ENCODE measurements at regions not wholly inside any gene's neighbourhood (a gene's known extent, or its start where the extent isn't known, plus 50 kb on each side); places are given as distances from the start of the nearest gene placed in this dataset.

DNA sequence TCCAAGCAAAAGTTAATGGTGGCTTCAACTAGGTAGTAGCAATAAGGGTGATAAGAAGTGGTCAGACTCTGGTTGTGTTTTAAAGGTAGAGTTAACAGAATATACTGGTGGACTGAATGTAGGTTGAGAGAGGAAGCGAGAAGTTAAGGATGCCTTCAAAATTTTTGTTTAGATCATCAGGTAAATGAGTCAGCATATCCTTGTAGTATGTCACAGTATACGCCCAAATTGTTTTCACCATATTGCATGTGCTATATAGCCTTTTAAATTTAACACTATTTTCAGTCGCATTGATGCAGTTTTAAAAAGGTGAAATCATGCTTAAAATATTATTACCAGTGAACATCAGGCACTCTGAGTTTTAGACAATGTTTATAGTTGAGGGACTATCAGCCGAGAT is 74.6 kb downstream of the RBM11 start:
- TF ChIP-seq CTCF (IDR thresholded peaks at IDR 0.05; ENCODE audit: low read depth, low read length, missing input control), result no peak
- TF ChIP-seq, protein P1, sequence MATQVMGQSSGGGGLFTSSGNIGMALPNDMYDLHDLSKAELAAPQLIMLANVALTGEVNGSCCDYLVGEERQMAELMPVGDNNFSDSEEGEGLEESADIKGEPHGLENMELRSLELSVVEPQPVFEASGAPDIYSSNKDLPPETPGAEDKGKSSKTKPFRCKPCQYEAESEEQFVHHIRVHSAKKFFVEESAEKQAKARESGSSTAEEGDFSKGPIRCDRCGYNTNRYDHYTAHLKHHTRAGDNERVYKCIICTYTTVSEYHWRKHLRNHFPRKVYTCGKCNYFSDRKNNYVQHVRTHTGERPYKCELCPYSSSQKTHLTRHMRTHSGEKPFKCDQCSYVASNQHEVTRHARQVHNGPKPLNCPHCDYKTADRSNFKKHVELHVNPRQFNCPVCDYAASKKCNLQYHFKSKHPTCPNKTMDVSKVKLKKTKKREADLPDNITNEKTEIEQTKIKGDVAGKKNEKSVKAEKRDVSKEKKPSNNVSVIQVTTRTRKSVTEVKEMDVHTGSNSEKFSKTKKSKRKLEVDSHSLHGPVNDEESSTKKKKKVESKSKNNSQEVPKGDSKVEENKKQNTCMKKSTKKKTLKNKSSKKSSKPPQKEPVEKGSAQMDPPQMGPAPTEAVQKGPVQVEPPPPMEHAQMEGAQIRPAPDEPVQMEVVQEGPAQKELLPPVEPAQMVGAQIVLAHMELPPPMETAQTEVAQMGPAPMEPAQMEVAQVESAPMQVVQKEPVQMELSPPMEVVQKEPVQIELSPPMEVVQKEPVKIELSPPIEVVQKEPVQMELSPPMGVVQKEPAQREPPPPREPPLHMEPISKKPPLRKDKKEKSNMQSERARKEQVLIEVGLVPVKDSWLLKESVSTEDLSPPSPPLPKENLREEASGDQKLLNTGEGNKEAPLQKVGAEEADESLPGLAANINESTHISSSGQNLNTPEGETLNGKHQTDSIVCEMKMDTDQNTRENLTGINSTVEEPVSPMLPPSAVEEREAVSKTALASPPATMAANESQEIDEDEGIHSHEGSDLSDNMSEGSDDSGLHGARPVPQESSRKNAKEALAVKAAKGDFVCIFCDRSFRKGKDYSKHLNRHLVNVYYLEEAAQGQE (IDR thresholded peaks at IDR 0.05), result no peak
- no peak for TF ChIP-seq RXRA (IDR thresholded peaks at IDR 0.05)
- TF ChIP-seq SP1 (IDR thresholded peaks at IDR 0.05), result no peak
- no peak for TF ChIP-seq GABPA (IDR thresholded peaks at IDR 0.05 in 1 of 2, conservative IDR thresholded peaks at IDR 0.05 in 1 of 2)
- TF ChIP-seq YY1 (IDR thresholded peaks at IDR 0.05), result no peak
- TF ChIP-seq FOXA2 (IDR thresholded peaks at IDR 0.05), result no peak
- no peak for TF ChIP-seq MAX (IDR thresholded peaks at IDR 0.05)
- TF ChIP-seq RAD21 (IDR thresholded peaks at IDR 0.05), result no peak
- no peak for TF ChIP-seq NR2F2 (IDR thresholded peaks at IDR 0.05)
- TF ChIP-seq EGR1 (IDR thresholded peaks at IDR 0.05; ENCODE audit: low read depth in 2 of 2), result no peak
- TF ChIP-seq JUND (IDR thresholded peaks at IDR 0.05), result no peak
